Fibroblast of the aortic adventitia (primary cell): ENCODE measurements at regions not wholly inside any gene's neighbourhood (a gene's known extent, or its start where the extent isn't known, plus 50 kb on each side); places are given as distances from the start of the nearest gene placed in this dataset.

Experiments
- DNase-seq: peaks from one replicate; pipeline ENCODE4 v3.0.0-alpha.2; 2010; ENCODE audit warnings: low read depth
- H3K4me3 ChIP-seq: 2 replicates; pipeline ENCODE4 v1.5.1; 2011; ENCODE audit warnings: low read depth, mild to moderate bottlenecking, control low read depth, low read length, moderate library complexity
- TF ChIP-seq, protein P1 (sequence below): IDR thresholded peaks from 2 replicates; pipeline ENCODE4 v1.5.1; 2011; ENCODE audit warnings: mild to moderate bottlenecking, low read length, control low read depth, inconsistent platforms; ENCODE audit not compliant: insufficient read depth

GRCh38 chr21:35565204-35565611, 495.1 kb downstream of the SETD4 start:
- no peak overlapping the region for H3K4me3 ChIP-seq
- TF ChIP-seq, protein P1, sequence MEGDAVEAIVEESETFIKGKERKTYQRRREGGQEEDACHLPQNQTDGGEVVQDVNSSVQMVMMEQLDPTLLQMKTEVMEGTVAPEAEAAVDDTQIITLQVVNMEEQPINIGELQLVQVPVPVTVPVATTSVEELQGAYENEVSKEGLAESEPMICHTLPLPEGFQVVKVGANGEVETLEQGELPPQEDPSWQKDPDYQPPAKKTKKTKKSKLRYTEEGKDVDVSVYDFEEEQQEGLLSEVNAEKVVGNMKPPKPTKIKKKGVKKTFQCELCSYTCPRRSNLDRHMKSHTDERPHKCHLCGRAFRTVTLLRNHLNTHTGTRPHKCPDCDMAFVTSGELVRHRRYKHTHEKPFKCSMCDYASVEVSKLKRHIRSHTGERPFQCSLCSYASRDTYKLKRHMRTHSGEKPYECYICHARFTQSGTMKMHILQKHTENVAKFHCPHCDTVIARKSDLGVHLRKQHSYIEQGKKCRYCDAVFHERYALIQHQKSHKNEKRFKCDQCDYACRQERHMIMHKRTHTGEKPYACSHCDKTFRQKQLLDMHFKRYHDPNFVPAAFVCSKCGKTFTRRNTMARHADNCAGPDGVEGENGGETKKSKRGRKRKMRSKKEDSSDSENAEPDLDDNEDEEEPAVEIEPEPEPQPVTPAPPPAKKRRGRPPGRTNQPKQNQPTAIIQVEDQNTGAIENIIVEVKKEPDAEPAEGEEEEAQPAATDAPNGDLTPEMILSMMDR, result no peak
- peak; percentile 89 for DNase-seq

GRCh38 chr21:35563885-35564451, 496.4 kb downstream of the SETD4 start:
- TF ChIP-seq, protein P1, result no peak
- DNase-seq, result peak; percentile 99
- peak overlapping the region; percentile 42 for H3K4me3 ChIP-seq

DNA sequence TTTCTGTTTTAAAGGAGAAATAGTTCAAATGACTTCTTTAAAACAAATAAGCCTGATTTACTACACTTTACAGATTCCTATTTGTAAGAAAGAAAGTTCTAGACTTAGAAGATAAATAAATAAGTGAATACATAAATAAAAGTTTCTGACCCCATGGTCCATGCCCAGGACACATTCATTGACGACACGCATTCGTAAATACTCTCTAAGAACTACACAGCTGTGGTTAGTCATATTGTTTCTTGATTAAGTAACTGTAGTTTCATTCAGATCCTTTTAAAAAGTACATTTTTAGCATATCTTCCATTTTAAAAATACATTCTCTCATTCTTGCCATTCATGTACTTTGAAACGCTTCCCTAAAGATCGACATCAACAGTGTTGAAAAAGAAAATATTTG, 497.4 kb downstream of the SETD4 start:
- no peak for DNase-seq
- TF ChIP-seq, protein P1, result no peak
- H3K4me3 ChIP-seq, result no peak overlapping the region

DNA sequence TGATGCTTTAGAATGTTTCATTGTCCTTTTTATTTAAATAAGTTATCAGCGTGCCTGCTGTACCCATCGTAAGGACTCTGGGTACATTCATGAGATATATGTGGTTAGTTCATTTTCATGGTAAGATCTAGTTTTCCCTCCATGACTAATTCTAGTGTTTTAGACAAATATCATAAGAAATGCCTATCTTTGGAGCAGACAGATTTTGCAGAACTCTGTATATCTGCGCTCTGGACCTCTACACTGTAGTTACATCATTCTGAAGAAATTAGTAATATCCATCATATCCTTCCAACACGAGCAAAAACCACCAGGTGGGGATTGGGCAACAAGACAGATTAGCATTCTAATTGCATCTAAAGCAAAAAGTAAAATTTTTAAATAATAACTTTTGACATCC, 499.2 kb downstream of the SETD4 start:
- H3K4me3 ChIP-seq, result no peak overlapping the region
- no peak for DNase-seq
- TF ChIP-seq, protein P1, result no peak

- no peak overlapping the region for H3K4me3 ChIP-seq
- TF ChIP-seq, protein P1, result no peak
- DNase-seq, result peak; percentile 57
These were observed 500.5 kb downstream of the SETD4 start for GRCh38 chr21:35559829-35560225.

DNA sequence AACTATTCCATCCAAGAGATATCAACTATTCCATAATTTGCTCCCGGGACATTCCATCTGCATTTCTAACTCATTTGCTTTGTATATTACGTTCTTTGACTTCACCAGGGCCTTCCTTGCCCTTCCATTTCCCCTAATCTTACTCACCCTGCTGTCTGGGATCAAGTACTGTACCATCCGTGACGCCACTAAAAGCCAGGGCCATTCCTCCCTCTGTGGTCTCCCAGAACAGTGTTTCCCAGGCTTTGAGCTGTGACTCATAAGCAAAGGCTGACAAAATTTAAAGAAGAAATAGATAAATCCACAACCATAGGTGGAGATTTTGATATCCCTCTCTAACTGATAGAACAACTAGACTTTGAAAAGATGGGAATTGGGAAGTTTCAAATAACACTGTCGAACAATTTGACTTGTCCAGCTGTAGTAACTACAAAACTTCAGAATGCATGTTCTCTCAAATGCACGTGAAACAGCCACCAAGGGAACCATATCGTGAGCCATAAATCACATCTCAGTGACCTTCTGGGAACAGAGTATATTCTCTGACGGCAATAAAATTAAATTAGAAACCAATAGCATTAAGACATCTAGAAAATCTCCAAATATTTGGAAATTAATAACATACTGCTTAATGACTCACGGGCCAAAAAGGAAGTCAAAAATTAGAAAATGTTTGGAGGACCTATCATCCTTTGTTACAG, 501.0 kb downstream of the SETD4 start:
- H3K4me3 ChIP-seq, result no peak overlapping the region
- TF ChIP-seq, protein P1, result no peak
- peak; percentile 92 for DNase-seq
